Uterus (tissue), 3 donors: ENCODE measurements at regions not wholly inside any gene's neighbourhood (a gene's known extent, or its start where the extent isn't known, plus 50 kb on each side); places are given as distances from the start of the nearest gene placed in this dataset.

Experiments
- DNase-seq, 2 donors: peaks; one replicate each; pipeline ENCODE4 v3.0.0-alpha.2; 2019 to 2020
- H3K27ac ChIP-seq, 2 donors: fragments of 200-600 bp; sonication (generic); 1 replicate in 1 of 2; 2 replicates in 1 of 2; pipeline ENCODE4 v1.5.1; 2016 to 2018
- H3K27me3 ChIP-seq, 2 donors: fragments of 200-600 bp; sonication (generic); one replicate each; pipeline ENCODE4 v1.5.1; 2018 to 2019; ENCODE audit warnings: control low read depth in 1 of 2
- H3K36me3 ChIP-seq, 2 donors: fragments of 200-600 bp; sonication (generic); one replicate each; pipeline ENCODE4 v1.5.1; 2019; ENCODE audit warnings: control low read depth in 1 of 2
- H3K4me1 ChIP-seq, 2 donors: fragments of 200-600 bp; sonication (generic); one replicate each; pipeline ENCODE4 v1.5.1; 2018 to 2019; ENCODE audit warnings: control low read depth in 1 of 2
- H3K4me3 ChIP-seq, 2 donors: fragments of 200-600 bp; sonication (generic); 1 replicate in 1 of 2; 2 replicates in 1 of 2; pipeline ENCODE4 v1.5.1; 2018 to 2019; ENCODE audit warnings: mild to moderate bottlenecking in 1 of 2
- H3K9me3 ChIP-seq, 2 donors: fragments of 200-600 bp; sonication (generic); one replicate each; pipeline ENCODE4 v1.5.1; 2019; ENCODE audit warnings: control low read depth in 1 of 2
- POLR2A ChIP-seq, 2 donors: fragments of 450-650 bp; IDR thresholded peaks; one replicate each; pipeline ENCODE4 v1.6.1; 2016; ENCODE audit warnings: antibody characterized with exemption in 2 of 2, mild to moderate bottlenecking in 1 of 2, moderate library complexity in 1 of 2
- intact Hi-C: fragments of 100-400 bp; cut with DNase I; formaldehyde crosslinking; loops from one replicate; pipeline ENCODE4 v1.15.1; 2023; ENCODE audit warnings: low total_unique reads
- TF ChIP-seq, protein P1 (sequence below), 4 experiments: fragments of 200-600 bp in 2 of 4; fragments of 450-650 bp in 2 of 4; sonication (generic) in 2 of 4; IDR thresholded peaks; one replicate each; pipeline ENCODE4 v1.5.1; 2016 to 2019; ENCODE audit warnings: antibody characterized with exemption in 4 of 4, mild to moderate bottlenecking in 2 of 4, moderate library complexity in 1 of 4
- donor health status: DM: yes; HTN: yes; CAD: no.

DNA sequence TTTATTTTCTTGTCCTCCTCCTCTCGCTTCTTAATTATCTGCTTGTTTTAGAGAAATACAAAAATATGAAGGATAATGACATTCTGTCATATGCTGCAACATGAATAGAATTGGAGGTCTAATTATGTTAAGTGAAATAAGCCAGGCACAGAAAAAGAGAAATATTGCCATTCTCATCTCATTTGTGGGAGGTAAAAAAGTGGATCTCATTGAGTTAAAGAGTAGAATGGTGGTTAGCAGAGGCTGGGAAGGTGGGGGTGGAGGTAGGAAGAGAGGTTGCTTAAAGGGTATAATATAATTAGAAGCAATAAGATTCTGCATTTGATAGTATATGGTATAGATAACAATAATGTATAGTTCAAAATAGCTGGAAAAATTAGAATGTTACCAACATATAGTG lies 231.3 kb downstream of the JRKL start:
- Histone ChIP-seq H3K27me3 (no peaks in the 10 kb centered on the region), H3K4me3 (no peak overlapping the region), H3K36me3 (no peaks in the 10 kb centered on the region), H3K4me1 (no peaks in the 10 kb centered on the region), H3K27ac (no peak overlapping the region), H3K9me3 (no peaks in the 10 kb centered on the region)
- TF ChIP-seq, protein P1, sequence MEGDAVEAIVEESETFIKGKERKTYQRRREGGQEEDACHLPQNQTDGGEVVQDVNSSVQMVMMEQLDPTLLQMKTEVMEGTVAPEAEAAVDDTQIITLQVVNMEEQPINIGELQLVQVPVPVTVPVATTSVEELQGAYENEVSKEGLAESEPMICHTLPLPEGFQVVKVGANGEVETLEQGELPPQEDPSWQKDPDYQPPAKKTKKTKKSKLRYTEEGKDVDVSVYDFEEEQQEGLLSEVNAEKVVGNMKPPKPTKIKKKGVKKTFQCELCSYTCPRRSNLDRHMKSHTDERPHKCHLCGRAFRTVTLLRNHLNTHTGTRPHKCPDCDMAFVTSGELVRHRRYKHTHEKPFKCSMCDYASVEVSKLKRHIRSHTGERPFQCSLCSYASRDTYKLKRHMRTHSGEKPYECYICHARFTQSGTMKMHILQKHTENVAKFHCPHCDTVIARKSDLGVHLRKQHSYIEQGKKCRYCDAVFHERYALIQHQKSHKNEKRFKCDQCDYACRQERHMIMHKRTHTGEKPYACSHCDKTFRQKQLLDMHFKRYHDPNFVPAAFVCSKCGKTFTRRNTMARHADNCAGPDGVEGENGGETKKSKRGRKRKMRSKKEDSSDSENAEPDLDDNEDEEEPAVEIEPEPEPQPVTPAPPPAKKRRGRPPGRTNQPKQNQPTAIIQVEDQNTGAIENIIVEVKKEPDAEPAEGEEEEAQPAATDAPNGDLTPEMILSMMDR (IDR thresholded peaks at IDR 0.05), result no peak
- no peak for TF ChIP-seq POLR2A (IDR thresholded peaks at IDR 0.05)
- DNase-seq, result no peak
- intact Hi-C loops, result no loop called here

DNA sequence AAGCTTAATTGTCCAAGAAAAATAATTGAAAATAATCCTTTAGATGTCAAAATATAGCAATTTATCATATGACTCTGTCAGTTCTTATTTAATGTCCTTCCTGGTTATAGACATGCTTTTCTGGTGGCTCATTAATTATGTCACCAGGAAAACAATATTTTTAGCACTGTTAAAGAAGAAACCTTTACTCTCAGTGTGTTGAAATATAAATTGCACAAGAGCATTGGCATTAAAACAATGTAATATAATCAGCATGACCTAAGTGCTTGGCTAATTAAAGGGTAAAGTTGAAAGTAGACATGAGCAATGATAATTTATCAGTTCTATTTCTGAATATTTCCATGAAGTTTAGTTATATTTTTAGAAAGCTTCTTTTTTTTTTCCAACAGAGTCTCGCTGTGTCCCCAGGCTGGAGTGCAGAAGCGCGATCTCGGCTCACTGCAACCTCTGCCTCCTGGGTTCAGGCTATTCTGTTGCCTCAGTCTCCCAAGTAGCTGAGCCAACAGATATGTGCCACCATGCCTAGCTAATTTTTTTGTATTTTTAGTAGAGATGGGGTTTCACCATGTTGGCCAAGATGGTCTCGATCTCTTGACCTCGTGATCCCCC lies 232.3 kb downstream of the JRKL start:
- Histone ChIP-seq H3K9me3 (no peaks in the 10 kb centered on the region), H3K36me3 (no peaks in the 10 kb centered on the region), H3K27me3 (no peaks in the 10 kb centered on the region), H3K27ac (no peak overlapping the region), H3K4me1 (no peaks in the 10 kb centered on the region), H3K4me3 (no peak overlapping the region)
- intact Hi-C loops, result no loop called here
- TF ChIP-seq, protein P1 (IDR thresholded peaks at IDR 0.05), result no peak
- DNase-seq, result no peak

DNA sequence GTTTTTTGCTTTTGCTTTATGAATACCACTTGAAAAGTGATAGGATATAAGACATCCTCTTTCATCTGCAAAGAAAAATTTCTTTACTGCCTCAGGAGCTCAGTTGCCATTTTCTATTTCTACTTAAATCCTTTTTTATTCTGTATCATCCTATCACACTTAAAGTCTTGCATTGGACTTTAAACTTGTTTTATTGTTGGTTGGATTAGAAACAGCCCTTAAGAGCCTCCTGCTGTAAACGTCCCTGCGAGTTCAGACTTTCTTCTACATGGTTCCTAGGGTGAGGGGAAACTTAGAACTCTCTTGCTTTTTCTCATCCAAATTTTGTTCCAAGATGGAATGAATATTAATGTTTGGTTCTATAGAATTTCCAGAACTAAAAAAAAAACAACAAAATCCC lies 234.3 kb downstream of the JRKL start:
- Histone ChIP-seq H3K9me3 (no peaks in the 10 kb centered on the region), H3K36me3 (no peaks in the 10 kb centered on the region), H3K27ac (no peak overlapping the region), H3K4me1 (no peaks in the 10 kb centered on the region), H3K27me3 (no peaks in the 10 kb centered on the region), H3K4me3 (no peak overlapping the region)
- TF ChIP-seq, protein P1 (IDR thresholded peaks at IDR 0.05), result no peak
- no peak for TF ChIP-seq POLR2A (IDR thresholded peaks at IDR 0.05)
- intact Hi-C loops, result no loop called here
- DNase-seq, result no peak

DNA sequence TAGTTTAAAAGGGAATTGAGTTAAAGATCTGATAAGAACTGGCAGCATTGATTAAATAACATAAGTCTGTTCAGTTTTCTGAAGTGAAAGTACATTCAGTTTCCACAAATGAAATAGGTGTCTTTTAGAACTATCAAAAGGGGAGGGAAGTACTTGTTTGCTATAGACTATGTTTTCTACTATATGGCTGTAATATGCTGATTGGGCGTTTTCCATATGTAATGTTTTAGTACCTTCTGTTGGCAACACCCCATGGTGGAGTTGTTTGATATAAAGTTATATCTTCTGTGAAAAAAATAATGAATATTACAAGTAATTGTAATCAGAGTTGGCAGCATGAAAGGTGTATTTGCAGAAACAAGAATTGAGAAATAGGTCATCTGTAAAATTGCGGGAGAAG lies 237.6 kb downstream of the JRKL start:
- intact Hi-C loops, result no loop called here
- Histone ChIP-seq H3K4me3 (no peak overlapping the region), H3K36me3 (no peaks in the 10 kb centered on the region), H3K27me3 (no peaks in the 10 kb centered on the region), H3K27ac (no peak overlapping the region), H3K4me1 (no peaks in the 10 kb centered on the region), H3K9me3 (no peaks in the 10 kb centered on the region)
- DNase-seq, result no peak
- TF ChIP-seq POLR2A (IDR thresholded peaks at IDR 0.05), result no peak
- TF ChIP-seq, protein P1 (IDR thresholded peaks at IDR 0.05), result no peak

DNA sequence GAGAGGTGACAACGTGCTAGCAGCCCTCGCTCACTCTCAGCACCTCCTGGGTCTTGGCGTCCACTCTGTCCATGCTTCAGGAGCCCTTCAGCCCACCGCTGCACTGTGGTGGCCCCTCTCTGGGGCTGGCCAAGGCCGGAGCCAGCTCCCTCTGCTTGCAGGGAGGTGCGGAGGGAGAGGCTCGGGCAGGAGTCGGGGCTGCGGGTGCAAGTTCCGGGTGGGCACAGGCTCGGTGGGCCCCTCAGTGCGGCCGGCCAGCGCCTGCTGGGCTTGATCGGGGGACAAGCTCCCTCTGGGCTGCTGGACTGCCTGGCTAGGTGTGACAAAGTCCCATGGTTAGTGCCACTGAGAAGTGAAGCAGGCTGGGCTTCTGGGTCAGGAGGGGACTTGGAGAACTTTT lies 245.8 kb downstream of the JRKL start:
- Histone ChIP-seq H3K9me3 (no peaks in the 10 kb centered on the region), H3K27ac (no peak overlapping the region), H3K4me3 (no peak overlapping the region), H3K4me1 (no peaks in the 10 kb centered on the region), H3K36me3 (no peaks in the 10 kb centered on the region), H3K27me3 (no peaks in the 10 kb centered on the region)
- intact Hi-C loops, result no loop called here
- TF ChIP-seq, protein P1 (IDR thresholded peaks at IDR 0.05), result no peak
- no peak for TF ChIP-seq POLR2A (IDR thresholded peaks at IDR 0.05)
- DNase-seq, result no peak
